HG03159 (cell line): ENCODE measurements at regions not wholly inside any gene's neighbourhood (a gene's known extent, or its start where the extent isn't known, plus 50 kb on each side); places are given as distances from the start of the nearest gene placed in this dataset.

Source experiments
- ATAC-seq: cut with Tn5 transposase; IDR thresholded peaks from one replicate; pipeline ENCODE4 v1.9.1; 2021; ENCODE audit warnings: mild to moderate bottlenecking, moderate library complexity; ENCODE audit not compliant: unreplicated experiment

DNA sequence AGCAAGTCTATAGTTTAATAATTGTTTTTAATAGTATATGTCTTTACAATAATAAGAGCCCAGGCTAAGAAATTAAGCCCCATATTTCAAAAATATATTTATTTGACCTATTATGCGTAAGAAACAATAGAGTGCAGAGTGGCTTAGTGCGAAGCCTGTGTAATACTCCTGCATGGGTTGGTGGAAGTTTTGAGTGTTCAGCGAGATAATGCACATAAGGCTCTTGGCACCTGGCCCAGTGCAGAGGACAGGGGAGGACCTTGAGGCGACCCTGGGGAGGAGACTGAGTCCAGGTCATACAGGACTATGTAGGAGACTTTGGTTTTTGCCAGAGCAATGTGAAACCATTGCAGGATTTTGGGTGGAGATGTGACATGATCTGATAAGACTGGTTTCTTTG is 132.4 kb upstream of the ST6GAL2 start:
- ATAC-seq, result no peak

DNA sequence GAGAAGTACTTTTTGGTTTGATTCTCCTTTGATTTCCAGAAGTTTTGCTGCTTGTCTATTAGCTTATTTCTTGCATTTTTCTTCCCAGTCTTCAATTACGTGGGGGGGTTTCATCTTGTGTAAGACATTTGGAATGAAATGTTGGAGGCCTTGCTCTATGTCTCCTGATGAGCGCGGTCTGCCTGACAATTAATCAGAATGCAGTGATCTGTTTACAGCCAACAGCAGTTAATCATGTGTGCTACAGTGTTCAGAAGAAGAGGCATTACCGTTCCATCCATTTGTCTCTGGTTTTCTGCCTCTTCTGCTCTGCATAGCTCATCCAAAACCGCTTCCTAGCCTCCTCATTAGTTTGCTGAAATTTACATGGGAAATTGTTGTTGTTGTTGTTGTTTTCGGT is 134.4 kb upstream of the ST6GAL2 start:
- ATAC-seq, result no peak

DNA sequence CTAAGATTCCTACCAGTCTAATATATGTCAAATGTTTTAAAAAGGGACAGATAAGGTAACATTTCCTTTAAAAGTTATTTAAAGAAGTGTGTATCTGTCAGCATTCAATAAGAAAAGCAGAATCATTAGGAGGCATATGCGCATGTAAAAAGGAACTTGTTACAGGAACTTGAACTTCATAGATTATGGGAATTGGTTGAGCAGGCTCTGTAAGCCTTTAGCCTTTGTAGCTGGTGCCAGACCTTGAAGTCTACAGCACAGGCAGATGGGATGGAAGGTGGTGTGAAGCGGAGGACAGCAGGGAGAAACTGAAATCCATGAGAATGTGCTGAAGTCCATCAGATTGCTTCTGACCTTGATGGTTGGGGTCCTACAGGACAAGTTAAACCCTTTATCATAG is 138.3 kb upstream of the ST6GAL2 start:
- ATAC-seq, result no peak

DNA sequence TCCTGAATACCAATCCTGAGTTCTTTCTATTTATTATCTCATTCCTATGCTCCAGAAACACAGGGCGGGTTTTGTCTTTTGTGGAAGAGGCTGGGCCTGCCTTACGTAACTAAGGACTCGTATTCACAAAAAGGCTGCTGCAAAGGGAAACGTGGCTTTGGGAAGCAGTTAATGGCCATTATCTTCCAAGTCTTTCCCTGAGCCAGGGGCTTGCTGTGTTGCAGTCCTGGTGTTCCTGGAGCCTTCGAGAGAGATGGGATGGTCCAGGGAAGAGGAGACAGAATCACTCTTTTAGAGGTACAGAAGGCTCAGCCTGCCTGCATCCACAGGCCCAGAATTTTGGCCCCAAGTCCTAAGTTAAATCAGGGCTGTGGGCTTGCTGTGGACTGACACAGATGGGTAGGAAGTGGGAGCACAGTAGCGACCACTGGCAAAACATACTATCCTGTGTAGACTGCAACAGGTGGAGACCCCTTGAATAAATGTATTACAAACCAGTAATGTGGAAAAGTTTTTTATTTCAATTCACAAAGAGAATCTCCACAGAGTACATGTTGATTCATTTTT is 139.4 kb upstream of the ST6GAL2 start:
- ATAC-seq, result no peak

- no peak for ATAC-seq
Observed at GRCh38 chr2:107025869-107026380, 140.0 kb upstream of the ST6GAL2 start.

GRCh38 chr2:107027205-107027604 is 141.2 kb upstream of the ST6GAL2 start:
- no peak for ATAC-seq

DNA sequence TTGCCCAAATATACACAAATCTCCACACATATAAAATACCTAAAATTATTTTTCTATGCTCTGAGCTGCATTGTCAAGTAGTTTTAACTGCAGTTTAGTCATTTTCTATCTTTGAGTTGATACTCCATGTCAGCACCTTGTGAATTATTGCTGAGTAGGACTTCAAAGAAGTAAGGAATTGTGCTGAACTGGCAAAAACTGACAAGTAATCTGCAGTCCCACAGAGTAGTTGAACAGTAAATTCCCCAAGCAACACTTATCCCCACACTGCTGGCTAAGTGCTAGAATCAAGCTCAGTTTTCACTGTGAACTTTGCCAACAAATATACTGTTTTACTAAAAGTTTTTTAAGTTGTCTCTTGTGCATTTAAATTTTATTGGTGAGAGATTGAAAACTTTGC is 141.8 kb upstream of the ST6GAL2 start:
- no peak for ATAC-seq

DNA sequence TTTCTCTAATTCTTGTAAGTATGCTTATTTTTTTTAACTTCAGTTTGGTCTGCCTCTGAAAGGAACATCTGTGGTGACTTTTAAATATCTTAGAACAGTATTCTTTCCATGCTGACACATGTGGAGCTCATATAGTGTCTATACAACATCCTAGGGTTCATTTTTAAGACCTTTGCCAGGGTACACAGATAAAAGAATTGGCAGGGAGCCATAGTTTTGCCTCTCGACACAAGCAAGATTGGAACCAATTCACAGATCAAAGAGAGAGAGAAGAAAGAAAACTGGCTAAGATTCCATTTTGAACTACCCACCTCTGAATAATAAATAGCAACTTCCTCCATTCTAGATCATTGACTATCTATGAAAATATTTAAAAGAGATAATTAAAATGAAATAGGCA is 142.7 kb upstream of the ST6GAL2 start:
- ATAC-seq, result no peak

DNA sequence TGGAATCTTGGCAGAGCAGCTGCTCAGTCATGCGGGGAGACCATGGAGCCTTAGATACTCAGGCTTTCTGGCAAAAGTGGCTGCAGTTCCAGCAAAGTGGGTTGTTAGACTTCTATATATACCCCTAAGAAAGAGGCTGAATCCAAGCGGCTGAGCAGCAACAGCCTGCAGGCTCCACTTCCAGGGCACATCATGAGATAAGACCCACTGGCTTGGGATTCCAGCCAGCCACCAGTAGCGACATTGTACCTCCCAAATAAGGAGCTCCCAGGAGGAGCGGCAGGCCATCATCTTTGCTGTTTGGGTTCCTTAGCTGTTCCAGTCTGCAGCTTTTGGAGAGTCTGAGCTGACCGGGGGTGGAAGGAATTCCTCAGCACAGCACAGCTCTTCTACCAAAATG is 150.3 kb upstream of the ST6GAL2 start:
- no peak for ATAC-seq

DNA sequence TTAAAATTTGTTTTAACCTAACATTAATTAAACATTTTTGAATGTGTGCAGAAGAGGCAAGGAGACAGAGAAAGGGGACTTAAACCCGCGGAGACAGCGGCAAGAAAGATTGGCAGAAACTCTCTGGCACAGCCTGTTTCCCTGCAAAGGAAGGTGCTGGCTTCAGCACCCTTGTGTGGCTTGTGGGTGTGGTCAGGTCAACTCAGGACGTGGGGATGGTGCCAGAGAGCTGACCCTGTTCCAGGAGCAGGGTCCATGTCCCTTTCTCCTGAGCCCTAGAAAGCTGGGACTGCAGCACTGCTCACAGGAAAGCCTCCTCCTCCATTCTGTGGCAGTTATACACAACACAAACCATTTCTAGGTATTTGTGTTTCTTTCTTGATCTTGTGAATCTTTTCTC is 176.2 kb upstream of the ST6GAL2 start:
- no peak for ATAC-seq

- ATAC-seq, result no peak
Observed at GRCh38 chr2:107062599-107063220, 176.7 kb upstream of the ST6GAL2 start.

GRCh38 chr2:107063228-107063627 is 177.3 kb upstream of the ST6GAL2 start:
- ATAC-seq, result no peak

DNA sequence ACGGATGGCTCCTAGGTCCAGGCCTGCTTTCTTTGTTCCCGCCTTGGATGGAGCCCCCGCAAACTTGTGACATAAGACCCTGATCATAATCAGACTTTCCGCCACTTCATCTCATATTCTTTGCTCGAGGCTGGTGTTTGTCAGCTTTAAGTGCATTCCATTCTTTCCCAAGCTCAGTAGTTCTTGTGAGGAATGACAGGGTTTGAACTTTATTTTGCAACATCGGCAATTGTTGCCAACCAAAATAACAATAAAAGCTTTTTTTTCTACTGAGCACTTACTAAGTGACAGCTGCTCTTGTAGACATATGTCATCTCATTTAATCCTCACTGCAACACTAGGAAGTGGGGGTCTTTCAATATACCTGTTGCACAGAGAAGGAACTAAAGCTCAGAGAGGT is 178.8 kb upstream of the ST6GAL2 start:
- no peak for ATAC-seq

DNA sequence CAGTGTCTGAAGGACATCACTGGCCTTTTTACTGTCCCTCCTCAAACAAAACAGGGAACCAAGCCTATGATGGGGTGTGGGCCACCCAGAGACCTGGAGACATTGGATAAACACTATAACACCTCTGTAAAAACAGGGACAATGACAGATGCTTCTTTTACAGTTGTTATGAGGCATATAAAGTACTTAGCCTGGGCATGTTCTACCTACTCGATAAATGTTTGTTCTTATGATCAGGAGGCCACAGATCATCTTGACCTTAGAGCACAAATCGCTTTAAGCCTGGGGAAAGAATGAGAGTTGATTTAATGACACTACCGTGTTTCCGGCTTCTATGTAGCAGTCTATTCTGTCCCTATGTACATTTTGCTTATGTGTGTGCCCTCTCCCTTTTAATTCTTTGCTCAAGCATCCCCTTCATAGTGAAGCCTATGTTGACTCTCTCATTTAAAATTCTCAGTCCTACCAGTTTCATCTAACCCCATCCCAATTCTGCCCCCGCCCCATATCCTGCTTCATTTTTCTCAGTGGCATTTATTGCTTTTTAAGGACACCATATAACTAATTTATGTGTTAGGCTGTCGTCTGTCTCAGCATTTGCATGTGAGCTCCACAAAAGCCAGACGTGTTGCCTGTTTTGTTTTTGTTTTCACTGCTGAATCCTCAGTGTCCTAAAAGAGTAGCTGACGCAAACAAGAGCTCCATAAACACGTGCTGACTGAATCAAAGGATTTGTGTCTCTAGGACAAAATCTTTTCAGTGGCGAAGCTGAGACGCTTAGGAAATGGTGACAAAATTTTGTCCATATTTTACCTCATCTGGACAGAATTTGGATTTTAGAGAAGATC is 182.3 kb upstream of the ST6GAL2 start:
- no peak for ATAC-seq

GRCh38 chr2:107069890-107070289 is 183.9 kb upstream of the ST6GAL2 start:
- ATAC-seq, result no peak

DNA sequence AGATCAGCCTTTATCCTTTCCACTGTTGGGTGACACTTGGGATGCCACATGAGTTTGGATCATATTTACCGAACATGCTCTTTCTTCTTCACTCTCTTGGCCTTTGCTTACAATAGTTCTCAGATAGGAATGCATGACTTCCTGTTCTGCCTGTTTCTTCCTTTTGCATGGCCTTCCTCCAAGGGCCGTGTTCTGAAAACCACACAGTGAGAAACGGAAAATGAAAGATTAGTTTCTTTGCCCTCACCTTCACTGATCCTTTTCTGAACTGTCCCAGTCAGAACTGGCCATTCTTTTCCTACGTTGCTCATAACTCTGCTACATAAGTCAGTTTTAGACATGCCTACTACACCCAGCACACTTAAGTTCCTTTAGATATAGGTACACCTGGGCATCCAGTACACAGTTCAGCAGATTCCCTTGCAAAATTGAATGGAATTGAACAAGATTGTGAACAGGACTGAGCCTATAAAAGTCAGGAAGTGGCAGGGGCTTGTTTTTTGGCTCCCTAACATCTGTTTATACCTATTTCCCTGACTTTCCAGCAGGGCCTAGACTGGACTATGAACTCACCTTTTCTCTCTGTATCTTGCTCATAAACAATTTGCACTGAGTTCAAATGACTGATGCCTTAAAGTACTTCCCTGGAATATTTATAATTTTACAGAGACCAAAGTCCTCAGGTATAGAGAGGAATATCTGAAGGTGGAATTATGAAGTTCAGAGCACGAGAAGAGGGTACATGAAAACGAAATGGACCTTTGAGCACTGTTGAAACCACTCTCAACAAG is 186.4 kb upstream of the ST6GAL2 start:
- ATAC-seq, result no peak

- ATAC-seq, result no peak
Observed at GRCh38 chr2:107078584-107078983, 192.6 kb upstream of the ST6GAL2 start.

- ATAC-seq, result no peak
Observed at GRCh38 chr2:107086497-107086896, 200.5 kb upstream of the ST6GAL2 start.

DNA sequence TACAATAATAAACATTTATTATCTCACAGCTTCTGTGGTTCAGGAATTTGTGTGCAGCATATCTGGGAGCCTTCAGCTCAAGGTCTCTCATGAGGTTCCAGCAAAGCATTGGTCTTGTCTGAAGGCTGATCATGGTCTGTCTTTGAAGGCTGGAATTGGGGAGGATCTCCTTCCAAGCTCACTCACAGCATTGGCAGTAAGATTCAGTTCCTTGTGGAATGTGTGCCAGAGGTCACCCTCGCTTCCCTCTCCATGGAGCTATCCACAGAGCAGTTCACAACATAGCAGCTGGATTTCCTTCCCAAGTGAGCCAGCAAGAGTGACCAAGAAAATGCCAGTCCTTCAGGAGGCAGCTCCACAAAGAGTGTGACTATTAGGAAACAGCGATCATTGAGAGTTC is 202.2 kb upstream of the ST6GAL2 start:
- no peak for ATAC-seq

DNA sequence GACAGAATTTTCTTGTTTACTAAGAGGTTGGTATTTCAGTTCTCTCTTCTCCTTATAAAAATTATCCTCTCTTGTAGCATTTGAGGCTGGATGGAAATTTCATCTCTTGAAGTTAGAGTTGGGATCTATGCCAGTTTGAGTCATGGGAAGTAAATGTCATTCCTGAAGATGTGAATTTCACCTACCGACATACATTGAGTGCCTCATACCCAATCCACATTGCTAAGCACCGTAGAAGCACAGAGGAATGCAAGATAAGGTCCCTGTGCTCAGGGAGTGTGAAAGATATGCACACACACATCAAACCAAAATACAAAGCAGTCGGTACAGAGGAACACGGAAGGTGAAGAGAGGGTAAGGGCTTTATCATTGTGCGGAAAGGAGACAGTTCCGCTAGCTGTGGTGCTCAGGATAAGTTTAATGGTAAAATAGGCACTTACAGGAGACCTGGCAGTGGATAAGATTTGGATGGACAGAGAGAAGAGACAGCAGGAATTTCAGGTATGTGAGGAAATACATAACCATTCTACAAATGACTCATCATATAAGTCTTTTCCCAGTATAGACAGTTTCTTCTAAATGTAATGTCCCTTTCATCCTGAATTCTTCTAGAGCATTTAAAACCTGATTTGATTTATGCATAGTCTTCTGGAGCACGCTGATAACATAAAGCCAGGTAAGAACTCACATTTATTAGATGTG is 205.3 kb upstream of the ST6GAL2 start:
- no peak for ATAC-seq
